ENCODE measurements at regions not wholly inside any gene's neighbourhood (a gene's known extent, or its start where the extent isn't known, plus 50 kb on each side); places are given as distances from the start of the nearest gene placed in this dataset.

DNA sequence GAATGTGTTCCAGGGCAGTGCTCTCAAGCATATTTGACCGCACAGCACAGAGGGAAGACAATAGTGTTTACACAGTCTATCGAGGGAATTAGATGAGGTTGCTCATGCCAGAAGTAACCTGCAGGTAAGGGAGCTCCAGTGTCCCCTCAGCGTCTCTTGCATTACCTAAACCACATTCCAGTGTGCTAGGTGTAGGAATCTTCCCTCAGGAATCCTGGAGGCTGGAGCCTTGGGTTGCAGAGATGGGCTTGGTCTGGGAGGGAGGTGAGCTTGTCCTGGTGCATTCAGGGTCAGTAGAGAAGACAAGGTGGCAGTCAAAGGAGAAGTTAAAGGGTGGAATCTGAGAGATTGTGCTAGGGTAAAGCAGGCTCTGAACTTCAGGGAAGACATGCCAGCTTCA, 56.3 kb downstream of the SOX14 start:
- TF ChIP-seq, protein P1, sequence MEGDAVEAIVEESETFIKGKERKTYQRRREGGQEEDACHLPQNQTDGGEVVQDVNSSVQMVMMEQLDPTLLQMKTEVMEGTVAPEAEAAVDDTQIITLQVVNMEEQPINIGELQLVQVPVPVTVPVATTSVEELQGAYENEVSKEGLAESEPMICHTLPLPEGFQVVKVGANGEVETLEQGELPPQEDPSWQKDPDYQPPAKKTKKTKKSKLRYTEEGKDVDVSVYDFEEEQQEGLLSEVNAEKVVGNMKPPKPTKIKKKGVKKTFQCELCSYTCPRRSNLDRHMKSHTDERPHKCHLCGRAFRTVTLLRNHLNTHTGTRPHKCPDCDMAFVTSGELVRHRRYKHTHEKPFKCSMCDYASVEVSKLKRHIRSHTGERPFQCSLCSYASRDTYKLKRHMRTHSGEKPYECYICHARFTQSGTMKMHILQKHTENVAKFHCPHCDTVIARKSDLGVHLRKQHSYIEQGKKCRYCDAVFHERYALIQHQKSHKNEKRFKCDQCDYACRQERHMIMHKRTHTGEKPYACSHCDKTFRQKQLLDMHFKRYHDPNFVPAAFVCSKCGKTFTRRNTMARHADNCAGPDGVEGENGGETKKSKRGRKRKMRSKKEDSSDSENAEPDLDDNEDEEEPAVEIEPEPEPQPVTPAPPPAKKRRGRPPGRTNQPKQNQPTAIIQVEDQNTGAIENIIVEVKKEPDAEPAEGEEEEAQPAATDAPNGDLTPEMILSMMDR (IDR thresholded peaks at IDR 0.05; ENCODE audit: insufficient read depth, low read length, missing control alignments) = no peak
- POLR2A ChIA-PET = no interaction called here
- DNase-seq (ENCODE audit: low read depth, low spot score) = no peak
- no peak overlapping the region for H3K4me3 ChIP-seq (ENCODE audit: low read depth, low read length)
- CTCF ChIA-PET = no interaction called here

DNA sequence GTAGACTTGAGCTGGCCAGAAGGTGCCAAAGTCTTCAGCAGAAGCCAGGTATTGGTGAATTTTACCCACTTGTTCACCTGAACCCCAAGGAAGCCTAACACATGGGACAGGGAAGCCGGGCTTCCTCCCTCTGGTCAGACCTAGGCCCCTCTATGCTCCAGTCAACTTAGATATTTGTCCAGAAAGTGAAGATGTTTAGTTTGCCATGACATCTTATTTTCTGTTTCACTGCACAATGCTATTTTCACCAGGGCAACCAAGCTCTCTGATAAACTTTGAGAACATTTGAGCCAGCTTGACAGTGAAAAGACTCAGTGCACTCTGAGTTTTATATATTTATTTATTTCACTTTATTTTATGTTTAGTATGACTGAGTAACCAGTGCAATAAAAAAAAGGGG, 71.0 kb downstream of the SOX14 start:
- TF ChIP-seq, protein P1 (IDR thresholded peaks at IDR 0.05; ENCODE audit: insufficient read depth, low read length, missing control alignments) = no peak
- ChIA-PET CTCF (no interaction called here), POLR2A (no interaction called here)
- no peak for DNase-seq (ENCODE audit: low read depth, low spot score)
- no peak overlapping the region for H3K4me3 ChIP-seq (ENCODE audit: low read depth, low read length)

DNA sequence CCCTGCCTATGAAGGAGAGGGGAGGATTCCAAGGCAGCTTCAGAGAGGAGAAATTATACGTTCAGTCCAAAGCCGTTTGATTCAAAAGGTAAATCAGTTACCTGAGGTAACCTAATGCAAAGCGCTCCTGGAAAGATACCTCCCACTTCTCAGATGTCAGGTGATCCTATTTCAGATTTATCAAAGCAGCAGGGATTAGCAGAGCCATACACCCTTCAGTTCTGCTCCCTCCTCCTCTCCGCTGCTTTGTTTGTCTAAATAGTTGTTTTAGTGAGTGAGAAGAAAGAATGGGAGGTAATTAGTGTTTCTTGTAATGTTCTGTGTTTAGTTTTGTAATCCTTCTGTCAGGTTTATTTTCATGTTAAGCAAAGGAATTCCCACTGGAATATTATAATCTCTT, 81.1 kb downstream of the SOX14 start:
- TF ChIP-seq, protein P1 (IDR thresholded peaks at IDR 0.05; ENCODE audit: insufficient read depth, low read length, missing control alignments) = no peak
- POLR2A ChIA-PET = no interaction called here
- CTCF ChIA-PET = no interaction called here
- H3K4me3 ChIP-seq (ENCODE audit: low read depth, low read length) = no peak overlapping the region
- no peak for DNase-seq (ENCODE audit: low read depth, low spot score)

DNA sequence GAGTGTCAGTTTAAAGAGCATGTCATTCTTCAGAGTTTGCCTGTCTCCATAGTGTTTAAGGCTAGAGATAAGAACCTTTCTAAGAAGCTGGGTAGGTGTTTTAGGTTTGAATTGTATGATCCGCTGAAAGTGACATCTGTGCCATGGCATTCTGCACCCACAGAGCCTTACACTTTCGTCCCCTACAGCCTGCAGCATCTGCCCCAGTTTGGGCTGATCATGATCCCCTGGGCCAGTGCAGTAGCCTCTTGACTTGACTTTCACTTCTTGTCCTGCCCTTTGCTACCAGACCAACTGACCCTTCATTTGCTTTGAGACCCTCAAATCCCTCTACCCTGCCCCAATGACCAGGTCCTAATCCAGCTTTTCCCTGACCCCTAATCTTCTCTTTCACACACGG, 81.6 kb downstream of the SOX14 start:
- DNase-seq (ENCODE audit: low read depth, low spot score) = no peak
- POLR2A ChIA-PET = no interaction called here
- H3K4me3 ChIP-seq (ENCODE audit: low read depth, low read length) = no peak overlapping the region
- TF ChIP-seq, protein P1 (IDR thresholded peaks at IDR 0.05; ENCODE audit: insufficient read depth, low read length, missing control alignments) = no peak
- CTCF ChIA-PET = no interaction called here

DNA sequence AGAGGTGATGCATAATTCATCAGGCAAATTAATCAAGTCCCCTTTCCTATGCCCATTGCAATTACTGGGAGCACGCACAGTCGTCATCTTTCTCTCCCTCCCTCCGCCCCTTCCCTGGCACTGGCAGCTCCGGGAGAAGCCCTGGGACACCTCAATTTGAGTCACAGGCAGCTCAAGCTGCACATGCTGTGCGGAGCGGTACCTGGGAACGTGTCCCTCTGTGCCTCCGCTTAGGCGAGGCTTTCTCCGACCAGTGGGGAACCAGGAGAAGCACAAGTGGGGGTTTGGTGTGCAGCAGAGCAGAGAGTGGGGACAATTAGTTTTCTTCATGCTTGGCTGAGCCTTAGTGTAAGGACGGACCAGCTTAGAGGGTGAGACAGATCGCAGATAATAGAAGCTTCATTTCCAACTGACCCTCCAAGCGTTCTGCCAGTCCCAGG, 88.3 kb downstream of the SOX14 start:
- no peak overlapping the region for H3K4me3 ChIP-seq (ENCODE audit: low read depth, low read length)
- CTCF ChIA-PET = no interaction called here
- POLR2A ChIA-PET = no interaction called here
- TF ChIP-seq, protein P1 (IDR thresholded peaks at IDR 0.05; ENCODE audit: insufficient read depth, low read length, missing control alignments) = no peak
- no peak for DNase-seq (ENCODE audit: low read depth, low spot score)

DNA sequence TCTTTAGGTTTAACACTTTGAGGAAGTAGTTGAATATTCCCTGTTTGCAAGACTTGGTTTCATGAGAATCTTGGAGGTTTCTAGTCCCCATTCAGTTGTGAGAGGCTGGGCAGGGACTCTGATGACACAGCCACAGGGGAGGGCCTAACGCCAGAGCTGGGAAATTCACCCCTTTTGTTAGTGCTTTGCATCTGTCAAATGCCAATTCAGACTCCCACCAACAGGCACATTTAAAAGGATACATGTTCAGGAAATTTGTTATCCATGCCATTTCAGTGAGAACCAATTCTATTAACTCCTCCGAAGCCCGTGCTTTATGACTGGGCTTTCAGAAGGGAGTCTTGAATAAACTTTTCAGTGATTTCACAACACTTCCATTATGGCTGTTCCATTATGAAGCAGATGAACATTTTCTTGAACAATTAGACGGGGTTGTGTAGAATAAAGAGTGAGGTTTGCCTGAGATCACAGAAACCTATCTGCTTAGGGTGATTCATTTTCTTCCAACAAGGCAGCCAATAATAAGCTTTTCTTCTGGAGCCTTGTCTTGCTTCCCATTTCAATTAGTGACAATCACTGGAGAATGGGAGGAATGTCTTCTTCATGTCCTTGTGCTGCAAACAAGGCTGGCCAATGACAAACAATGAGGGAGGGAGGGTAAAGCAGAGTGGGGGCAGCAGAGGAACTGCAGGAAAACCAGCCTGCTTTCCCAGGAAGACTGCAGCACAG, 90.6 kb downstream of the SOX14 start:
- DNase-seq (ENCODE audit: low read depth, low spot score) = no peak
- ChIA-PET POLR2A (no interaction called here), CTCF (no interaction called here)
- TF ChIP-seq, protein P1 (IDR thresholded peaks at IDR 0.05; ENCODE audit: insufficient read depth, low read length, missing control alignments) = no peak
- H3K4me3 ChIP-seq (ENCODE audit: low read depth, low read length) = no peak overlapping the region

Measured in AG04449 (cell line).